DND-41 (cell line): ENCODE measurements at regions not wholly inside any gene's neighbourhood (a gene's known extent, or its start where the extent isn't known, plus 50 kb on each side); places are given as distances from the start of the nearest gene placed in this dataset.
"Not testable (repeated sequence)": the region's sequence is repeated elsewhere in the genome, so short reads cannot be mapped to it uniquely, and the experiment has no call there.

Experiments used
- ATAC-seq: fragments of 200-7000 bp; cut with Tn5 transposase; 3 replicates; pipeline ENCODE4 v1.9.1; 2021; ENCODE audit warnings: low read depth; ENCODE audit not compliant: insufficient read depth
- DNase-seq: peaks from one replicate; pipeline ENCODE4 v3.0.0-alpha.2; 2020
- H2AFZ ChIP-seq: 2 replicates; pipeline ENCODE4 v1.6.0; 2012; ENCODE audit warnings: low read depth, low read length
- H3K27ac ChIP-seq: 2 replicates; pipeline ENCODE4 v1.5.1; 2012; ENCODE audit warnings: low read length, inconsistent platforms
- H3K27me3 ChIP-seq: fragments of 200-600 bp; sonication (generic); 2 replicates; pipeline ENCODE4 v1.6.0; 2012; ENCODE audit warnings: low read length, mild to moderate bottlenecking, inconsistent platforms; ENCODE audit not compliant: insufficient read depth, poor library complexity
- H3K36me3 ChIP-seq: 2 replicates; pipeline ENCODE4 v1.5.1; 2012; ENCODE audit warnings: low read length, inconsistent platforms; ENCODE audit not compliant: insufficient read depth
- H3K4me1 ChIP-seq: 2 replicates; pipeline ENCODE4 v1.5.1; 2012; ENCODE audit warnings: mild to moderate bottlenecking, low read length; ENCODE audit not compliant: insufficient read depth
- H3K4me2 ChIP-seq: 2 replicates; pipeline ENCODE4 v1.6.0; 2012; ENCODE audit warnings: mild to moderate bottlenecking, moderate library complexity, low read length, inconsistent platforms; ENCODE audit not compliant: insufficient read depth
- H3K4me3 ChIP-seq, 2 experiments: fragments of 200-600 bp in 1 of 2; shearing (Covaris generic) in 1 of 2; 2 replicates each; pipeline ENCODE4 v1.5.1; 2012 to 2016; ENCODE audit warnings: inconsistent platforms in 2 of 2, low read length in 2 of 2, mild to moderate bottlenecking in 2 of 2, low read depth in 1 of 2, moderate library complexity in 1 of 2
- H3K79me2 ChIP-seq: 2 replicates; pipeline ENCODE4 v1.6.0; 2012; ENCODE audit warnings: low read length, inconsistent platforms; ENCODE audit not compliant: insufficient read depth
- H3K9ac ChIP-seq: 2 replicates; pipeline ENCODE4 v1.6.0; 2012; ENCODE audit warnings: low read depth, mild to moderate bottlenecking, inconsistent platforms, low read length, moderate library complexity
- H3K9me3 ChIP-seq: 2 replicates; pipeline ENCODE4 v1.5.1; 2012; ENCODE audit warnings: low read length, moderate library complexity, mild to moderate bottlenecking, inconsistent platforms; ENCODE audit not compliant: insufficient read depth, severe bottlenecking
- H4K20me1 ChIP-seq: 2 replicates; pipeline ENCODE4 v1.6.0; 2012; ENCODE audit warnings: low read length; ENCODE audit not compliant: insufficient read depth
- EZH2 ChIP-seq: IDR thresholded peaks from 3 replicates; pipeline ENCODE4 v1.6.1; 2012; ENCODE audit warnings: borderline replicate concordance, low read depth, mild to moderate bottlenecking, moderate library complexity, low read length, inconsistent platforms; ENCODE audit not compliant: severe bottlenecking
- TF ChIP-seq, protein P1 (sequence below): IDR thresholded peaks from 2 replicates; pipeline ENCODE4 v1.5.1; 2012; ENCODE audit warnings: borderline replicate concordance, low read length, moderate library complexity, mild to moderate bottlenecking; ENCODE audit not compliant: poor library complexity, severe bottlenecking; ENCODE audit errors: extremely low read depth

DNA sequence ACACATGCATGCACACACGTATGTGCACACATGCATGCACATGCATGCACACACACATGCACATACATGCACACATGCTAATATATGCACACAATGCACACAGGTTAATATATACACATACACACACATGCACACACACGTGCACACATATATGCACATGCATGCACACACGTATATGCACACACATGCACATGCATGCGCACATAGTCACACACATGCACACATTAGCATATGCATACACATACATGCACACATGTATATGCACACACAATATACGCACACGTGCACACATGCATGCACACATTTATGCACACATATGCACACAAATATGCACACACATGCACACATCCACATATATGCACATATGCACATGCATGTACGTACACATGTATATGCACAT, 506.8 kb downstream of the MATN1 start:
- no peak overlapping the region for H3K9ac ChIP-seq
- peaks cover 6% of the 10 kb centered on the region for H3K9me3 ChIP-seq
- no peaks in the 10 kb centered on the region for H3K79me2 ChIP-seq
- no peaks in the 10 kb centered on the region for H3K4me1 ChIP-seq
- H3K4me2 ChIP-seq, result no peak overlapping the region
- TF ChIP-seq, protein P1, sequence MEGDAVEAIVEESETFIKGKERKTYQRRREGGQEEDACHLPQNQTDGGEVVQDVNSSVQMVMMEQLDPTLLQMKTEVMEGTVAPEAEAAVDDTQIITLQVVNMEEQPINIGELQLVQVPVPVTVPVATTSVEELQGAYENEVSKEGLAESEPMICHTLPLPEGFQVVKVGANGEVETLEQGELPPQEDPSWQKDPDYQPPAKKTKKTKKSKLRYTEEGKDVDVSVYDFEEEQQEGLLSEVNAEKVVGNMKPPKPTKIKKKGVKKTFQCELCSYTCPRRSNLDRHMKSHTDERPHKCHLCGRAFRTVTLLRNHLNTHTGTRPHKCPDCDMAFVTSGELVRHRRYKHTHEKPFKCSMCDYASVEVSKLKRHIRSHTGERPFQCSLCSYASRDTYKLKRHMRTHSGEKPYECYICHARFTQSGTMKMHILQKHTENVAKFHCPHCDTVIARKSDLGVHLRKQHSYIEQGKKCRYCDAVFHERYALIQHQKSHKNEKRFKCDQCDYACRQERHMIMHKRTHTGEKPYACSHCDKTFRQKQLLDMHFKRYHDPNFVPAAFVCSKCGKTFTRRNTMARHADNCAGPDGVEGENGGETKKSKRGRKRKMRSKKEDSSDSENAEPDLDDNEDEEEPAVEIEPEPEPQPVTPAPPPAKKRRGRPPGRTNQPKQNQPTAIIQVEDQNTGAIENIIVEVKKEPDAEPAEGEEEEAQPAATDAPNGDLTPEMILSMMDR, result no peak
- TF ChIP-seq EZH2, result no peak
- H2AFZ ChIP-seq, result no peak overlapping the region
- H3K27ac ChIP-seq, result no peak overlapping the region
- no peaks in the 10 kb centered on the region for H3K27me3 ChIP-seq
- H3K36me3 ChIP-seq, result no peaks in the 10 kb centered on the region
- DNase-seq (no peak), ATAC-seq (no peak)
- H4K20me1 ChIP-seq, result no peaks in the 10 kb centered on the region
- H3K4me3 ChIP-seq, result no peak overlapping the region

DNA sequence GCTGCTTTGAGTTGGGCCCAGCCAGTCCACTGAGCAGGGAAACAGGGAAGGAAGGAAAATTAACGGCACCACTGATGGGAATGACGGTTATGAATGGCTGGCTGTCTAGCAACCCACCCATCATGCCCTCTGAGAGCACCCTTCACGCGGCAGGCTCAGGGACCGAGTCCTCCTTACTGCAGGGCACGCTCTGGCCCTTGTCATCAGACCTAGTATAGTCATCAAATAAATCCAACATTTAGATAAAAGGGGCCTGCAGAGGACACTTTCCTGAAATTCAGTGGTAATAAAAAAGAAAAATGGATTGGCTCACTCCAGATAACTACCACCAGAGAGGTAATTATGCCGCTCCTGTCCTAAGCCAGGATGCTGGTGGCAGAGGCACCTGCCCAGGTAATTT, 509.4 kb downstream of the MATN1 start:
- Histone ChIP-seq H3K79me2 (no peaks in the 10 kb centered on the region), H3K9me3 (peaks cover 6% of the 10 kb centered on the region), H3K9ac (no peak overlapping the region), H3K27ac (no peak overlapping the region), H3K4me3 (no peak overlapping the region), H3K4me1 (no peaks in the 10 kb centered on the region), H2AFZ (no peak overlapping the region), H3K4me2 (no peak overlapping the region), H3K36me3 (no peaks in the 10 kb centered on the region), H4K20me1 (no peaks in the 10 kb centered on the region), H3K27me3 (no peaks in the 10 kb centered on the region)
- no peak for ATAC-seq
- TF ChIP-seq EZH2, result no peak
- TF ChIP-seq, protein P1, result no peak
- no peak for DNase-seq

DNA sequence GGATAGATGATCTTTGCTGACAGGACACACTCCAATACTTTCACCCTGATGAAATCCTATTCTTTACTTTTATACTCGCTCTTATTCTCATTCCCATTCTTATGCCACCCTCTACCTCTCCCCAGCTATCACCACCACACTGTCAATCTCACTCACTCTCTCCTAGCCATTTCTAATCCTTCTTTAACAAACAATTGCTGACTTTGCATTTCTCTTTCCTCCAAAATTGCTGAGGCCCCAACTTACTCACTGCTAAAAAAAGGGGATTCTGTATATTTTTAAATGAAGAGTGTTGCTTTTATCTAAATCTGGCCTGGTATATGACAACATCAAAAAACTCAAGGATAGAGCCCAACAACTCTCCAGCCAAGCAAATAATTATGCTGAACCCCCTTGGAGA, 515.4 kb downstream of the MATN1 start:
- not testable (repeated sequence) for H2AFZ ChIP-seq, H3K79me2 ChIP-seq, H3K27ac ChIP-seq, ATAC-seq, H3K4me2 ChIP-seq, H3K4me1 ChIP-seq, DNase-seq, H3K9ac ChIP-seq, H3K4me3 ChIP-seq, H3K9me3 ChIP-seq, H3K36me3 ChIP-seq, H4K20me1 ChIP-seq, H3K27me3 ChIP-seq

DNA sequence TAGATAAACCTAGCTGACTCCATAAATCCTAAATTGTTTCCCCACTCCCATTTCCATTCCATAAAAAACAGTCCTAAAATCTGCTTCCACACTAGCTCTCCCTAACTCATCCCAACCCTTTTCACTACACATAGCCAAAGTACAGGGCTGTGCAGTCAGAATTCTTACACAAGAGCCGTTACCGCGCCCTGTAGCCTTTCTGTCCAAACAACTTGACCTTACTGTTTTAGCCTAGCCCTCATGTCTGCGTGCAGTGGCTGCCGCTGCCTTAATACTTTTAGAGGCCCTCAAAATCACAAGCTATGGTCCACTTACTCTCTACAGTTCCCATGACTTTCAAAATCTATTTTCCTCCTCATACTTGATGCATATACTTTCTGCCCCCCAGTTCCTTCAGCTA, 516.8 kb downstream of the MATN1 start:
- not testable (repeated sequence) for DNase-seq, H3K4me1 ChIP-seq, H2AFZ ChIP-seq, H3K9ac ChIP-seq, H4K20me1 ChIP-seq, H3K4me3 ChIP-seq, H3K27ac ChIP-seq, H3K36me3 ChIP-seq, ATAC-seq, H3K9me3 ChIP-seq, H3K4me2 ChIP-seq, H3K27me3 ChIP-seq, H3K79me2 ChIP-seq

DNA sequence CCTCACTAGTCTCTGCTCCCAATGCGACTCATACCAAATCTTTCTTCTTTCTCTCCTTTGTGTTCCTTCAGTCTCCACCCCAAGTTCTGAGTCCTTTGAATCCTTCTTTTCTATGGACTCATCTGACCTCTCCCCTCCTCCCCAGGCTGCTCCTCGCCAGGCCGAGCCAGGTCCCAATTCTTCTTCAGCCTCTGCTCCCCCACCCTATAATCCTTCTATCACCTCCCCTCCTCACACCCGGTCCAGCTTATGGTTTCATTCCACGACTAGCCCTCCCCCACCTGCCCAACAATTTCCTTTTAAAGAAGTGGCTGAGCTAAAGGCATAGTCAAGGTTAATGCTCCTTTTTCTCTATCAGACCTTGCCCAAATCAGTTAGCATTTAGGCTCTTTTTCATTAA, 518.5 kb downstream of the MATN1 start:
- not testable (repeated sequence) for H2AFZ ChIP-seq, H4K20me1 ChIP-seq, H3K9ac ChIP-seq, H3K4me1 ChIP-seq, H3K27ac ChIP-seq, H3K9me3 ChIP-seq, H3K27me3 ChIP-seq, DNase-seq, ATAC-seq, H3K36me3 ChIP-seq, H3K79me2 ChIP-seq, H3K4me3 ChIP-seq, H3K4me2 ChIP-seq
